ENCODE measurements at regions not wholly inside any gene's neighbourhood (a gene's known extent, or its start where the extent isn't known, plus 50 kb on each side); places are given as distances from the start of the nearest gene placed in this dataset.

GRCh38 chr16:86893506-86893905 lies 315.2 kb downstream of the FOXL1 start:
- no peak for TF ChIP-seq SUZ12 (IDR thresholded peaks at IDR 0.05; ENCODE audit: extremely low read depth, insufficient read depth, insufficient read length)
- TF ChIP-seq YY1 (IDR thresholded peaks at IDR 0.05; ENCODE audit: insufficient read depth, insufficient read length) = no peak
